IPS-NIHi7 (cell line): ENCODE measurements at regions not wholly inside any gene's neighbourhood (a gene's known extent, or its start where the extent isn't known, plus 50 kb on each side); places are given as distances from the start of the nearest gene placed in this dataset.

Experiments
- DNase-seq: peaks from one replicate; pipeline ENCODE4 v3.0.0; 2012; ENCODE audit warnings: mixed read lengths; ENCODE audit errors: extremely low spot score

DNA sequence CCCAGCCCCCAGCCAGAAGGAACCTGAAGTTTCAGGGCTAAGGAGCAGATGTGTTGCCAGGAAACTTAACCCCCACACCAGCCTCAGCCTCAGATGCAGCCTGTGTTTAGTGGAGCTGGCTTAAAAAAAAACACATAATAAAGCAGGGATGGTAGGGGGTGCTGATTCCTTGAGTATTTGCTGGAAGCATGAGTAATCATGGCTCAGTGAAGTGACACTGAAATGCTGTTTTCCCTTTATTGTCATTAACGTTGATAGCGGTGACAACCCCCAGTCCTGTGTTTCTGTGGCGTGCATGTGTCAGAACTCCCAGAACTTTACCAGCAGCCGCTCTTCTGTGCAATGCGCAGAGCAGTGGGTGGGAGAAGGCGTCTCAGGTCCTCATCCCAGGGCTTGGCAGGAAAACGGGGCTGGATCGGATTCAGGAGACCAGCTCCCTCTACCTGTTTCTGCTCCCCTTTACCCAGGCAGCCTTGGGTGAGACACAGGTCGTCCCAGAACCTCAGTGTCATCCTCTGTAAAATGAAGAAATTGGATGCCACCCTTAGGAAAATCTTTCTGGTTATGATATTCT is 1282.1 kb downstream of the TBC1D22A start:
- DNase-seq = peak; percentile 27

DNA sequence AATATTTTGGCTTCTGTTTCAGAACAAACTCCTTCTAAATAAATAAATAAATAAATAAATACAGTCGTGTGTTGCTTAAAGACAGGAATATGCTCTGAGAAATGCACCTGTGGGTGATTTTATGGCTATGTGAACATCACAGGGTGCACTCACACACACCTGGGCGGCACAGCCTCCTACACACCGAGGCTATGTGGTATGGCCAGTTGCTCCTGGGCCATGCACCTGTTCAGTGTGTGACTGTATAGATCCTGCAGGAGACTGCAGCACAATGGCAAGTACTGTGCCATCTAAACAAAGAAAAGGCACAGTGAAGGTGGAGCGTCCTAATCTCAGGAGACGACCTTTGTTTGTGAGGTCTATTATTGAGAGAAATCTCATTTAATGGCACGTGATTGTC is 1281.1 kb downstream of the TBC1D22A start:
- DNase-seq = no peak

GRCh38 chr22:48042621-48043395 is 1280.4 kb downstream of the TBC1D22A start:
- no peak for DNase-seq

GRCh38 chr22:48039326-48039725 is 1276.9 kb downstream of the TBC1D22A start:
- no peak for DNase-seq

- DNase-seq = no peak
These were observed 1275.2 kb downstream of the TBC1D22A start for GRCh38 chr22:48037618-48038017.

DNA sequence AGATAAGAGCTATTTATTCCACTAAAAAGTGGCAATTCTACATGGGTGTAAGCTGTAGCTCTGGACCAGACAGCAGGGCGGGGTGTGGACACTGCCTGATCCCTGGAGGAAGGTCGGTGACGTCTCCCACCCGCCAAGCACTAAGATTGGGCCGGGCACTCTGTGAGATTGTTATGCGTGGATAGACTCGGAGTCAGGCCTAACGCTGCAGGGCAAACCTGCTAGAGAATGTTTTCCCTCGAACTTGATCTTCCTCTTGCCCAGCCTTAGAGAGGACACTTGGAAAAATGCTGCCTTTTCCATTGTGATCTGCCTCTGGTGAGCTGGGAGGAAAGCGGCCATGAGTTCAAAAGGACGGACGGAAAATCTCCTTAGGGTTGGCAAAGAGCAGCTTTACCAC is 1273.4 kb downstream of the TBC1D22A start:
- peak; percentile 10 for DNase-seq

- DNase-seq = no peak
These were observed 1269.1 kb downstream of the TBC1D22A start for GRCh38 chr22:48031589-48031988.

DNA sequence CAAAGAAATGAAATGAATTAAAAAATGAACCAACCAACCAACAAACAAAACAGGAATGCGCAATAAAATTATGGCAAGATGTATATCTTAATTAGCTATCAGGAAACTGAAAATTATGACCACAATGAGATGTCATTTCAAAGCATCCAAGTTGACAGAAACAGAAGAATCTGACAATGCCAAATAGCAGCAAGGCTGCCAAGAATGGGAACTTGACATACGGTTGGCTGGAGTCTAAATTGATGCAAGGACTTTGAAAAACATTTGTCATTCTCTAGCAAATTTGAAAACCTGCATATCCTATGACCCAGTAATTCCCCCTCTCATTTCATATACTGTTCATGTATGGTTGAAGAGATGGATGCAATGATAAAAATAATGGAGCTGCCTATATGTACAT is 1262.6 kb downstream of the TBC1D22A start:
- DNase-seq = no peak

- DNase-seq = no peak
These were observed 1259.5 kb downstream of the TBC1D22A start for GRCh38 chr22:48021991-48022401.

- no peak for DNase-seq
These were observed 1255.9 kb downstream of the TBC1D22A start for GRCh38 chr22:48018346-48018745.

GRCh38 chr22:48015701-48016100 is 1253.3 kb downstream of the TBC1D22A start:
- DNase-seq = no peak

DNA sequence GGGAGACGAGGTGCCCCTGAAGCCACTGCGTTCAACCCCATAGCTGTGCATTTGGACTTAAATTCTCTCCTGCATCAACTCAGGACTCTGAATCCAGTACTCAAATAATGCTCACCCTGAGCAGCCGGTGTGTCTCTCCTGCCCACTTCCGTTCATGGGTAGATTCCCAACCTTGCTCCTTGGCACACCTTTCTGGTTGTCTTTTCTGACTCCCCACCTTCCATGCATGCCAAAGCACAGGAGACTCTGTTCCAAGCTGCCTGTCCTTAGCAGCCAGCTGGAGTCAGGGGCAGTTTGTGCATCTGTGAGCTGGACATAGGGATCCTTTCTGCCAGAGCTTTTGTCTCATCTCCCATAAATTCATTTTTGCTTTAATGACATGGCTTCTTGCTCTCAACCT is 1242.5 kb downstream of the TBC1D22A start:
- no peak for DNase-seq

GRCh38 chr22:48004038-48004437 is 1241.6 kb downstream of the TBC1D22A start:
- peak; percentile 46 for DNase-seq

GRCh38 chr22:48001101-48001500 is 1238.7 kb downstream of the TBC1D22A start:
- no peak for DNase-seq

DNA sequence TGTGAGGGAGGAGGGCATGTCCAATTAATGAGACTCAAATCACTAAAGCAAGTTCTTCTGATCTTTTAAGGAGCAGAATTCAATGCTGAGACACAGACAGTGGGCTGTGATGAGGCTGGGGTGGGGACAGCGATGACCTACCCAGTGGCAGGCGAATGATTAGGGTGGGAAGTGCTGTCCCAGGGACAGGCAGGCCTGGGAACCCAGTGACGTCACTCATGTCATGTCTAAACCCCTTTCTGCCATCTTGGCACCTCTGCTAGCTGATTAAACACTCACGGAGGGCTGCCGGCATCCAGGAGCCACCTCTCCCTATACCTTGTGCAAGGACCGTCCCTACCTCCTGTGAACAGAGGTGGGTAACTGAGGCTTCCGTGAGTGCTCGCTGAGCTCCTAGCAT is 1235.2 kb downstream of the TBC1D22A start:
- DNase-seq = no peak

- no peak for DNase-seq
These were observed 1234.7 kb downstream of the TBC1D22A start for GRCh38 chr22:47997052-47997590.

GRCh38 chr22:47996446-47996857 is 1234.0 kb downstream of the TBC1D22A start:
- DNase-seq = no peak

GRCh38 chr22:47995718-47996117 is 1233.3 kb downstream of the TBC1D22A start:
- DNase-seq = no peak

GRCh38 chr22:47995264-47995627 is 1232.8 kb downstream of the TBC1D22A start:
- DNase-seq = no peak

DNA sequence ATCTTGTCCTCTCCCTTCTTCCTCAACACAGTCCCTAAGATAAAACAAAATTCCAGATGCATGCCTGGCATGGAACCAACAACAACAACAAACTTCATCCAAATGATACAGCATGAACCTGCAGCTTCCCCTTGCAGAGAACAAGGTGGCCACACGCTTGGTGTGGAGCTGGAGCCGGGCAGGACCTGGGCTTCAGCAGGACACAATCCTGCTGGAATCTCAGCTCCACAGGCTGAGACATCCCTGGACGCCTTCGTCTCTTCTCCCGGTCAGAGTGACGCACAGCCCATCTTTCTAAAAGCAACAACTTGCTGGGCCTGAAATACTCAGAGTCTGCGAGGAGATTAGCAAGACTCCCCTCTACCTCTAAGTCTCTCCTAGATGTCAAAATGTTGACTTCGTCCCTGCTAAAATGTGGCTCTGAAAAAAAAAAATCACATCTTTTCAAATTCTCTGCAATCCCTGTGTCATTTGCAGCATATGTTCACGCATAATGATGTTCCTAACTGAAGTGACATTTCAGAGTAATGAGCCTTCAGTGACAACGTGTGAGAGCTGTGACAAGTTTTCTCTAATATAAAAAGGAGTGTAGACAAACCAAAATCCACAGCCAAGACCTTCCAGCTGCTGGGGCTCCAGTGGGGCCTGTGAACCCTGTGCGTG is 1232.3 kb downstream of the TBC1D22A start:
- DNase-seq = no peak

- DNase-seq = no peak
These were observed 1231.6 kb downstream of the TBC1D22A start for GRCh38 chr22:47994045-47994444.

DNA sequence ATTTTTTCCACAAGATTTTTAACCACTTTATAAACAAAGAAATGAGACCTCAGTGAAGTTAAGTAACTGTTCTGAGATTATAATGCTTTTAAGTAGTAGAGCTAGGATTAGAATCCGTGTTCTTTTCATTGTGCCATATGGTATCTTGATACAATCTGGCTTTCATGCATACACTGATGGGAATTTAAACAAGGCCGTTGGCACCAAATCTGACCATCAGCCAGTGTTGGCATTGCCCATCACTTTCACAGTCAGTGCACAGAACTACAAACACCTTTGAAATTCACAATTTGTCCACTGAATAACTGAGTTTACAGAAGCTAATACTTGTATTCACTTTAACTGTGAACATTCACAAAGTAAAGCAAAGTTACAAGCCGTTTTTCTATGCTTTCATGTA is 1228.0 kb downstream of the TBC1D22A start:
- DNase-seq = no peak
